ENCODE measurements at regions not wholly inside any gene's neighbourhood (a gene's known extent, or its start where the extent isn't known, plus 50 kb on each side); places are given as distances from the start of the nearest gene placed in this dataset.

DNA sequence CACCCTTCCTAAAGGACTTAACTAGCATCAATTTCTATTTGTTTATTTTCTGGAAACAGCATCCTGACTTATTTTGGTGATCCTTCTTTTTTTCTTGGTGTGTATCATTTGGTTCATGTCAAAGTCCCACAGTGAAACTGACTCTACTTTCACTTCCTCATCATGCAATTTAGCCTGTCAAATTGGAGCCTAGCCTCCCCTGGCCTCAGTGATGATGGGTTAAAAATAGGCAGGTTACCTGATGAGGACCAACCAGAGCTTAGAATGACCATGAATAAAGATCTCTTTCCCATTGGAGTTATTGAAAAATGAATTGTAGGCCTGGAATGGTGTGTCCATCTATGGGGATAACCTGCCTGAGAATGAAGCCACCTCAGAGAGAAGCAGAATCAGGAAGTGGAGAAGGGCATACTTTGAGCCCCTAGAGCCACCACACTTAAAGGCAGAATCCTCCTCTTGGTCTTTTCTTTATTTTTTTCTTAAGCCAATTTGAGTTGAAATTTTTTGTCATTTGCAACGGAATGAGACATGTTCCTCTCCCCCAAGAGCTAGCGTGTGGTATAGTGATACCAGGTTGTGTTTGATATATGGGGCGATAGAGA, 105.6 kb downstream of the BTBD3 start:
- Histone ChIP-seq H3K27me3 (ENCODE audit: control insufficient read depth in 2 of 2, insufficient read depth in 2 of 2, low read length in 2 of 2) (no peaks in the 10 kb centered on the region), H3K9me1 (ENCODE audit: control insufficient read depth, insufficient read depth, low read length) (no peaks in the 10 kb centered on the region), H3K79me2 (ENCODE audit: control insufficient read depth, insufficient read depth, low read length) (no peaks in the 10 kb centered on the region), H3K9me3 (replicated peaks; ENCODE audit: control insufficient read depth, insufficient read depth, low read depth, low read length) (no peaks in the 10 kb centered on the region), H3K4me2 (ENCODE audit: insufficient read depth, low read length) (no peak overlapping the region), H3K36me3 (ENCODE audit: control insufficient read depth, insufficient read depth, low read length) (no peaks in the 10 kb centered on the region), H3K4me3 (no peak overlapping the region), H2AFZ (ENCODE audit: low read depth, low read length) (no peak overlapping the region), H3K9ac (ENCODE audit: insufficient read depth in 1 of 2, low read depth in 2 of 2, low read length in 2 of 2) (no peak overlapping the region), H3K4me1 (replicated peaks in 1 of 2; ENCODE audit: control insufficient read depth in 2 of 2, insufficient read depth in 2 of 2, low read length in 2 of 2) (no peaks in the 10 kb centered on the region), H4K20me1 (replicated peaks; ENCODE audit: control insufficient read depth, insufficient read depth, low read length) (no peaks in the 10 kb centered on the region), H3K27ac (ENCODE audit: extremely low read depth, low read depth, low read length) (no peak overlapping the region)
- DNase-seq (ENCODE audit: extremely low read depth in 1 of 4, low spot score in 3 of 4) (no peak), ATAC-seq (no peak), FAIRE-seq (no peak)
- ChIA-PET POLR2A (interaction anchor here (0.6 kb wide), 1 partner anchor 39 kb away, joined by 3 read pairs; no protein-coding TSS in a partner anchor), CTCF (ENCODE audit: low intra/inter-chr PET ratio) (no interaction called here)
- no TSS peak for BruUV-seq (replicated peaks)
- 3% methylated on average over 3 of the region's 3 CpGs for WGBS (ENCODE audit: insufficient coverage, low coverage, missing lambda C conversion rate)
- in situ Hi-C loops (cut with MboI) = no loop called here
- intact Hi-C loops (cut with micrococcal nuclease) = no loop called here
- TF ChIP-seq ZNF551 (CRISPR knock-in tag; IDR thresholded peaks at IDR 0.05) = no peak
- TF ChIP-seq COPS2 (conservative IDR thresholded peaks at IDR 0.05) = no peak
- TF ChIP-seq, protein P1, sequence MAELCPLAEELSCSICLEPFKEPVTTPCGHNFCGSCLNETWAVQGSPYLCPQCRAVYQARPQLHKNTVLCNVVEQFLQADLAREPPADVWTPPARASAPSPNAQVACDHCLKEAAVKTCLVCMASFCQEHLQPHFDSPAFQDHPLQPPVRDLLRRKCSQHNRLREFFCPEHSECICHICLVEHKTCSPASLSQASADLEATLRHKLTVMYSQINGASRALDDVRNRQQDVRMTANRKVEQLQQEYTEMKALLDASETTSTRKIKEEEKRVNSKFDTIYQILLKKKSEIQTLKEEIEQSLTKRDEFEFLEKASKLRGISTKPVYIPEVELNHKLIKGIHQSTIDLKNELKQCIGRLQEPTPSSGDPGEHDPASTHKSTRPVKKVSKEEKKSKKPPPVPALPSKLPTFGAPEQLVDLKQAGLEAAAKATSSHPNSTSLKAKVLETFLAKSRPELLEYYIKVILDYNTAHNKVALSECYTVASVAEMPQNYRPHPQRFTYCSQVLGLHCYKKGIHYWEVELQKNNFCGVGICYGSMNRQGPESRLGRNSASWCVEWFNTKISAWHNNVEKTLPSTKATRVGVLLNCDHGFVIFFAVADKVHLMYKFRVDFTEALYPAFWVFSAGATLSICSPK (IDR thresholded peaks at IDR 0.05; ENCODE audit: borderline replicate concordance) = no peak
- no peak for TF ChIP-seq MECOM (CRISPR knock-in tag; IDR thresholded peaks at IDR 0.05)
- TF ChIP-seq KAT7 (CRISPR knock-in tag; IDR thresholded peaks at IDR 0.05; ENCODE audit: borderline replicate concordance) = no peak
- no peak for TF ChIP-seq NR2C2 (CRISPR knock-in tag; IDR thresholded peaks at IDR 0.05)
- TF ChIP-seq NR2C2 (tag; IDR thresholded peaks at IDR 0.05) = no peak
- TF ChIP-seq, protein P2, sequence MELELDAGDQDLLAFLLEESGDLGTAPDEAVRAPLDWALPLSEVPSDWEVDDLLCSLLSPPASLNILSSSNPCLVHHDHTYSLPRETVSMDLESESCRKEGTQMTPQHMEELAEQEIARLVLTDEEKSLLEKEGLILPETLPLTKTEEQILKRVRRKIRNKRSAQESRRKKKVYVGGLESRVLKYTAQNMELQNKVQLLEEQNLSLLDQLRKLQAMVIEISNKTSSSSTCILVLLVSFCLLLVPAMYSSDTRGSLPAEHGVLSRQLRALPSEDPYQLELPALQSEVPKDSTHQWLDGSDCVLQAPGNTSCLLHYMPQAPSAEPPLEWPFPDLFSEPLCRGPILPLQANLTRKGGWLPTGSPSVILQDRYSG (tag; conservative IDR thresholded peaks at IDR 0.05; ENCODE audit: low read depth) = no peak
- no peak for TF ChIP-seq RCOR1 (IDR thresholded peaks at IDR 0.05; ENCODE audit: borderline replicate concordance in 1 of 2, low read depth in 2 of 2, low read length in 2 of 2)
